ENCODE measurements at regions not wholly inside any gene's neighbourhood (a gene's known extent, or its start where the extent isn't known, plus 50 kb on each side); places are given as distances from the start of the nearest gene placed in this dataset.

DNA sequence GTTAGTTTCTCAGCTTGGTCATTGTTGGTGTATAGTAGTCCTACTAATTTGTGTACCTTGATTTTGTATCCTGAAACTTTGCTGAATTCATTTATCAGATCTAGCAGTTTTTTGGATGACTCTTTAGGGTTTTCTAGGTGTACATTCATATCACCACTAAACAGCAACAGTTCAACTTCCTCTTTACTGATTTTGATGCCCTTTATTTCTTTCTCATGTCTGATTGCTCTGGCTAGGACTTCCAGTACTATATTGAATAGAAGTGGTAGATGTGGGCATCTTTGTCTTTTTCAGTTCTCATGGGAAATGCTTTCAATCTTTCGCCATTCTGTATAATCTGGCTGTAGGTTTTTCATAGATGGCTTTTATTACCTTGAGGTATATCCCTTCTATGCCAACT, 61.3 kb upstream of the HEY2 start:
- Histone ChIP-seq H3K4me3 (no peak overlapping the region), H3K36me3 (no peaks in the 10 kb centered on the region), H3K4me1 (no peaks in the 10 kb centered on the region), H3K9me3 (peaks cover 0 to 8% (median 0%) of the 10 kb centered on the region in 4 donors), H3K27me3 (no peaks in the 10 kb centered on the region), H3K27ac (replicated peaks in 1 of 4) (no peak overlapping the region)
- no peak for TF ChIP-seq EP300 (IDR thresholded peaks at IDR 0.05)
- no peak for TF ChIP-seq POLR2AphosphoS5 (IDR thresholded peaks at IDR 0.05)
- TF ChIP-seq CTCF (IDR thresholded peaks at IDR 0.05) = no peak
- TF ChIP-seq POLR2A (IDR thresholded peaks at IDR 0.05; ENCODE audit: low read depth) = no peak
- no peak for DNase-seq (ENCODE audit: extremely low spot score)
- WGBS = 82% methylated on average over 1 of the region's 1 CpG
- intact Hi-C loops (cut with DNase I) = no loop called here

DNA sequence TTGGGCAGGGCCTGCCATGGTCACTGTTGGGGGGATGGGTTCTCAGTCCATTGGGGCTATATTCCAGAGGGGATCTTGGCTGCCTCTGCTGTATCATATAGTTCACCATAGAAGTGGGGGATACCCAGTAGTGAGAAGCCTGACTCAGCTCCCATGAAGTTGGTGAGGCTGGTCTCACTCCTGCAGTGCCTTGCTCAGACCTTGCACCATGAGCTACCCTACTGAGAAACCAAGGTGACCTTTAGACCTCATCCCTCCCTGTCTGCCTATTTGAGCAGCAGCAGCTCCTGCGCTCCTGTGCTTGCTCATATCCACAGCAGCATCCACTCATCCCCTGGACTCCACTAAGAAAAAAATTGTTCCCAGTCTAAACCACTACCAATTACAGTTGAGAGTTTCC, 56.0 kb upstream of the HEY2 start:
- no peak overlapping the region for H3K27ac ChIP-seq (replicated peaks in 1 of 4)
- intact Hi-C loops (cut with DNase I) = no loop called here
- no CpG with 5 or more reads among the region's 1 CpG for WGBS
- H3K4me1 ChIP-seq = no peaks in the 10 kb centered on the region
- no peaks in the 10 kb centered on the region for H3K27me3 ChIP-seq
- H3K4me3 ChIP-seq = no peak overlapping the region
- no peak for DNase-seq (ENCODE audit: extremely low spot score)
- H3K36me3 ChIP-seq = no peaks in the 10 kb centered on the region
- peaks cover 0 to 8% (median 0%) of the 10 kb centered on the region in 4 donors for H3K9me3 ChIP-seq
- TF ChIP-seq CTCF (IDR thresholded peaks at IDR 0.05) = no peak
- no peak for TF ChIP-seq POLR2AphosphoS5 (IDR thresholded peaks at IDR 0.05)
- no peak for TF ChIP-seq EP300 (IDR thresholded peaks at IDR 0.05)
- TF ChIP-seq POLR2A (IDR thresholded peaks at IDR 0.05; ENCODE audit: low read depth) = no peak

DNA sequence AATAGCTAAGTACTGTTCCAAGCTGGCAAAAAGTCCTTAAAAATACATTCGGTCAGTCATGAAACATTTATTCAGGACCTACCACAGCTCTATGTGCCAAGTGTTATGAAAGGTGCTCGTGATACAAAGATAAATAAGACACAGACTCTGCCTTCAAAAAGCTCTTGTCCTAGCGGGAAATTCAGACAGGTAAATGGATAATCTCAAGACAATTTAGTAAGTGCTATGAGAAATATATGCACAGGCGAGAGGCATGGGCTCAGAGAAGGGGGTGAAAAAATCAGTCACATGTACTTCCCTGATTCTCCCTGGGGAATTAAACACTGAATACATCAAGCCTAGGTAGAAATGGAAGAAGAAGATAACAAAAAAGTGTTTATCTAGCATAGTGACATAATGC, 49.8 kb upstream of the HEY2 start:
- peaks cover 0 to 14% (median 5%) of the 10 kb centered on the region in 4 donors for H3K4me1 ChIP-seq
- H3K9me3 ChIP-seq = no peaks in the 10 kb centered on the region
- no peak overlapping the region for H3K27ac ChIP-seq (replicated peaks in 1 of 4)
- WGBS = 56% methylated on average over 4 of the region's 4 CpGs
- intact Hi-C loops (cut with DNase I) = no loop called here
- H3K27me3 ChIP-seq = no peaks in the 10 kb centered on the region
- DNase-seq (ENCODE audit: extremely low spot score) = no peak
- TF ChIP-seq CTCF (IDR thresholded peaks at IDR 0.05) = no peak
- TF ChIP-seq EP300 (IDR thresholded peaks at IDR 0.05) = no peak
- H3K4me3 ChIP-seq = no peak overlapping the region
- no peaks in the 10 kb centered on the region for H3K36me3 ChIP-seq
